ENCODE measurements at regions not wholly inside any gene's neighbourhood (a gene's known extent, or its start where the extent isn't known, plus 50 kb on each side); places are given as distances from the start of the nearest gene placed in this dataset.

- DNase-seq, result peak; percentile 78
Observed at GRCh38 chr17:77366206-77366557, 225.4 kb downstream of the SEC14L1 start.

GRCh38 chr17:77366558-77367245, 225.9 kb downstream of the SEC14L1 start:
- peak; percentile 73 for DNase-seq

- no peak for DNase-seq
Observed at GRCh38 chr17:77369544-77369971, 228.8 kb downstream of the SEC14L1 start.

GRCh38 chr17:77370586-77370985, 229.8 kb downstream of the SEC14L1 start:
- DNase-seq, result no peak

GRCh38 chr17:77371117-77371887, 230.5 kb downstream of the SEC14L1 start:
- peak; percentile 92 for DNase-seq

- DNase-seq, result no peak
Observed at GRCh38 chr17:77371888-77372443, 231.2 kb downstream of the SEC14L1 start.

- DNase-seq, result peak; percentile 92
Observed at GRCh38 chr17:77372444-77373298, 231.9 kb downstream of the SEC14L1 start.

GRCh38 chr17:77373299-77374169, 232.8 kb downstream of the SEC14L1 start:
- peak; percentile 67 for DNase-seq

GRCh38 chr17:77374170-77374936, 233.6 kb downstream of the SEC14L1 start:
- DNase-seq, result peak; percentile 75

- DNase-seq, result peak; percentile 78
Observed at GRCh38 chr17:77375108-77375916, 234.5 kb downstream of the SEC14L1 start.

GRCh38 chr17:77375917-77376651, 235.3 kb downstream of the SEC14L1 start:
- DNase-seq, result peak; percentile 41

- DNase-seq, result peak; percentile 42
Observed at GRCh38 chr17:77376795-77377709, 236.3 kb downstream of the SEC14L1 start.

GRCh38 chr17:77377710-77378235, 237.0 kb downstream of the SEC14L1 start:
- DNase-seq, result no peak

- no peak for DNase-seq
Observed at GRCh38 chr17:77378318-77379064, 237.7 kb downstream of the SEC14L1 start.

- DNase-seq, result no peak
Observed at GRCh38 chr17:77379065-77379428, 238.3 kb downstream of the SEC14L1 start.

GRCh38 chr17:77379832-77380231, 239.1 kb downstream of the SEC14L1 start:
- DNase-seq, result no peak

- DNase-seq, result peak; percentile 23
Observed at GRCh38 chr17:77380395-77381184, 239.8 kb downstream of the SEC14L1 start.
